Right lobe of liver (tissue), 6 donors: ENCODE measurements at regions not wholly inside any gene's neighbourhood (a gene's known extent, or its start where the extent isn't known, plus 50 kb on each side); places are given as distances from the start of the nearest gene placed in this dataset.

Experiments used
- ATAC-seq, 4 donors: fragments of 200-7000 bp; cut with Tn5 transposase; one replicate each; pipeline ENCODE4 v1.9.1; 2020; ENCODE audit warnings: mild to moderate bottlenecking in 4 of 4, moderate library complexity in 4 of 4
- DNase-seq, 3 donors: peaks; one replicate each; pipeline ENCODE4 v3.0.0-alpha.2; 2020
- H3K27ac ChIP-seq, 3 donors: fragments of 200-600 bp; one replicate each; pipeline ENCODE4 v1.8.0; 2022
- H3K27me3 ChIP-seq, 2 donors: fragments of 200-600 bp; one replicate each; pipeline ENCODE4 v1.8.0; 2022
- H3K36me3 ChIP-seq, 4 donors: fragments of 200-600 bp; sonication (generic) in 1 of 4; one replicate each; pipeline versions ENCODE4 v1.5.1 to v1.8.0; 2017 to 2022; ENCODE audit warnings: control low read depth in 1 of 4
- H3K4me1 ChIP-seq, 4 donors: fragments of 200-600 bp; sonication (generic) in 1 of 4; one replicate each; pipeline versions ENCODE4 v1.5.1 to v1.8.0; 2017 to 2022; ENCODE audit warnings: control low read depth in 1 of 4
- H3K4me3 ChIP-seq, 3 donors: fragments of 200-600 bp; one replicate each; pipeline ENCODE4 v1.8.0; 2022
- H3K9me3 ChIP-seq, 4 donors: fragments of 200-600 bp; sonication (generic) in 1 of 4; one replicate each; pipeline versions ENCODE4 v1.5.1 to v1.8.0; 2017 to 2022; ENCODE audit warnings: control low read depth in 1 of 4
- CTCF ChIP-seq, 4 donors: fragments of 200-600 bp in 3 of 4; fragments of 450-650 bp in 1 of 4; IDR thresholded peaks; one replicate each; pipeline versions ENCODE4 v1.5.1 to v1.8.0; 2016 to 2022; ENCODE audit warnings: antibody characterized with exemption in 4 of 4, mild to moderate bottlenecking in 2 of 4
- POLR2A ChIP-seq: fragments of 450-650 bp; IDR thresholded peaks from one replicate; pipeline ENCODE4 v1.6.1; 2017; ENCODE audit warnings: antibody characterized with exemption, mild to moderate bottlenecking
- WGBS: methylation state at CpG from one replicate; pipeline ENCODE4 v1.1.6; 2018; ENCODE audit warnings: low coverage, low lambda C conversion rate; ENCODE audit not compliant: insufficient coverage; ENCODE audit errors: missing lambda C conversion rate; 5-methylcytosine and 5-hydroxymethylcytosine counted together
- intact Hi-C, 2 donors: fragments of 100-400 bp; cut with DNase I; formaldehyde crosslinking; loops; one replicate each; pipeline versions ENCODE4 v1.11.2 to v1.14.1; 2022
- donor health status: DM: no; HTN: yes; CAD: no.
- donor health status: DM: no; HTN: no; CAD: no.
- donor health status: DM: no; HTN: no; CAD: no.
- donor health status: DM: no; HTN: yes; CAD: no.
- donor health status: DM: no; HTN: yes; CAD: no.

- H3K27ac ChIP-seq = no peak overlapping the region
- intact Hi-C loops = no loop called here
- WGBS = 56% methylated on average over 2 of the region's 2 CpGs
- H3K27me3 ChIP-seq = no peaks in the 10 kb centered on the region
- DNase-seq (no peak), ATAC-seq (no peak)
- no peaks in the 10 kb centered on the region for H3K9me3 ChIP-seq
- H3K4me3 ChIP-seq = no peak overlapping the region
- no peaks in the 10 kb centered on the region for H3K4me1 ChIP-seq
- TF ChIP-seq POLR2A (no peak), CTCF (IDR thresholded peaks at IDR 0.05) (no peak)
- no peaks in the 10 kb centered on the region for H3K36me3 ChIP-seq
Observed at GRCh38 chr3:31350307-31350706, 182.4 kb upstream of the STT3B start.

- Histone ChIP-seq H3K27me3 (no peaks in the 10 kb centered on the region), H3K27ac (no peak overlapping the region), H3K4me1 (no peaks in the 10 kb centered on the region), H3K36me3 (peaks cover 0 to 2% (median 0%) of the 10 kb centered on the region in 4 donors), H3K9me3 (no peaks in the 10 kb centered on the region), H3K4me3 (no peak overlapping the region)
- no peak for ATAC-seq
- DNase-seq = no peak
- intact Hi-C loops = no loop called here
- TF ChIP-seq POLR2A (no peak), CTCF (IDR thresholded peaks at IDR 0.05) (no peak)
Observed at GRCh38 chr3:31352331-31352730, 180.4 kb upstream of the STT3B start.

- no peak overlapping the region for H3K27ac ChIP-seq
- intact Hi-C loops = no loop called here
- no peaks in the 10 kb centered on the region for H3K27me3 ChIP-seq
Observed at GRCh38 chr3:31353166-31353565, 179.6 kb upstream of the STT3B start.

GRCh38 chr3:31354373-31354772, 178.4 kb upstream of the STT3B start:
- peaks cover 0 to 2% (median 0%) of the 10 kb centered on the region in 4 donors for H3K36me3 ChIP-seq
- no peaks in the 10 kb centered on the region for H3K27me3 ChIP-seq
- DNase-seq (no peak), ATAC-seq (no peak)
- no peaks in the 10 kb centered on the region for H3K4me1 ChIP-seq
- no peak for TF ChIP-seq POLR2A
- no peak for TF ChIP-seq CTCF (IDR thresholded peaks at IDR 0.05)
- H3K27ac ChIP-seq = no peak overlapping the region
- no peak overlapping the region for H3K4me3 ChIP-seq
- H3K9me3 ChIP-seq = no peaks in the 10 kb centered on the region
- intact Hi-C loops = no loop called here

More at GRCh38 chr3:31353166-31353565, 179.6 kb upstream of the STT3B start:
- 100% methylated on average over 1 of the region's 1 CpG for WGBS
- no peak for TF ChIP-seq CTCF (IDR thresholded peaks at IDR 0.05)
- no peak for TF ChIP-seq POLR2A
- DNase-seq (no peak), ATAC-seq (no peak)
- peaks cover 0 to 2% (median 0%) of the 10 kb centered on the region in 4 donors for H3K36me3 ChIP-seq
- no peaks in the 10 kb centered on the region for H3K9me3 ChIP-seq
- no peak overlapping the region for H3K4me3 ChIP-seq
- H3K4me1 ChIP-seq = no peaks in the 10 kb centered on the region

- ATAC-seq = no peak
- 89% methylated on average over 5 of the region's 5 CpGs for WGBS
Observed at GRCh38 chr3:31355807-31356206, 176.9 kb upstream of the STT3B start.

More at GRCh38 chr3:31355807-31356206, 176.9 kb upstream of the STT3B start:
- no peak overlapping the region for H3K27ac ChIP-seq
- no peaks in the 10 kb centered on the region for H3K4me1 ChIP-seq
- no peak for DNase-seq
- intact Hi-C loops = no loop called here
- no peaks in the 10 kb centered on the region for H3K9me3 ChIP-seq
- H3K36me3 ChIP-seq = peaks cover 0 to 2% (median 0%) of the 10 kb centered on the region in 4 donors
- TF ChIP-seq POLR2A (no peak), CTCF (IDR thresholded peaks at IDR 0.05) (no peak)
- H3K4me3 ChIP-seq = no peak overlapping the region
- no peaks in the 10 kb centered on the region for H3K27me3 ChIP-seq
